ENCODE measurements at regions not wholly inside any gene's neighbourhood (a gene's known extent, or its start where the extent isn't known, plus 50 kb on each side); places are given as distances from the start of the nearest gene placed in this dataset.
"Not testable (repeated sequence)": the region's sequence is repeated elsewhere in the genome, so short reads cannot be mapped to it uniquely, and the experiment has no call there.

DNA sequence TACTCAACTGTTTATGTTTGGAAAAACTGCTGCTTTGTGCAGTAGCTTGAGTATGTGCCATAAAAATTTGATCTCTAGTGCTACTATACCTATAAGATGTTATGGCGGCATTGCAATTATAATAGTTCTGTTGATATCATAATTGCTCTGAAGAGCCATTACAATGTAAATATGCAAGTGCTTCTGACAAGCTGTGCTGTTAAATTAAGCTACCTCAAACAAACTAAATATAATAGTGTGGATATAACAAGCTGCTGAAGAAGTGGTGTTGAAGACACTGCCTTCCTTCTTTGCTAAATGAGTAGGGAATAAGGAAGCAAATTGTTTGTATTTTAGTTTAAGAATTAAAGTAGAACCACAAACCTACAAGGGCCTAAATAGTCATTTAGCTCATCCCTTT, 301.0 kb upstream of the MIS18BP1 start:
- H3K4me1 ChIP-seq: no peaks in the 10 kb centered on the region
- no peak for TF ChIP-seq POLR2A (IDR thresholded peaks at IDR 0.05)
- TF ChIP-seq, protein P1, sequence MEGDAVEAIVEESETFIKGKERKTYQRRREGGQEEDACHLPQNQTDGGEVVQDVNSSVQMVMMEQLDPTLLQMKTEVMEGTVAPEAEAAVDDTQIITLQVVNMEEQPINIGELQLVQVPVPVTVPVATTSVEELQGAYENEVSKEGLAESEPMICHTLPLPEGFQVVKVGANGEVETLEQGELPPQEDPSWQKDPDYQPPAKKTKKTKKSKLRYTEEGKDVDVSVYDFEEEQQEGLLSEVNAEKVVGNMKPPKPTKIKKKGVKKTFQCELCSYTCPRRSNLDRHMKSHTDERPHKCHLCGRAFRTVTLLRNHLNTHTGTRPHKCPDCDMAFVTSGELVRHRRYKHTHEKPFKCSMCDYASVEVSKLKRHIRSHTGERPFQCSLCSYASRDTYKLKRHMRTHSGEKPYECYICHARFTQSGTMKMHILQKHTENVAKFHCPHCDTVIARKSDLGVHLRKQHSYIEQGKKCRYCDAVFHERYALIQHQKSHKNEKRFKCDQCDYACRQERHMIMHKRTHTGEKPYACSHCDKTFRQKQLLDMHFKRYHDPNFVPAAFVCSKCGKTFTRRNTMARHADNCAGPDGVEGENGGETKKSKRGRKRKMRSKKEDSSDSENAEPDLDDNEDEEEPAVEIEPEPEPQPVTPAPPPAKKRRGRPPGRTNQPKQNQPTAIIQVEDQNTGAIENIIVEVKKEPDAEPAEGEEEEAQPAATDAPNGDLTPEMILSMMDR (IDR thresholded peaks at IDR 0.05): no peak
- intact Hi-C loops (cut with DNase I): no loop called here
- H3K9me3 ChIP-seq: no peaks in the 10 kb centered on the region
- H3K27ac ChIP-seq: no peak overlapping the region
- no peak for DNase-seq
- no peaks in the 10 kb centered on the region for H3K36me3 ChIP-seq
- no peak overlapping the region for H3K4me3 ChIP-seq (replicated peaks in 1 of 3)
- no peaks in the 10 kb centered on the region for H3K27me3 ChIP-seq
- 94 to 96% methylated on average over 1 of the region's 1 CpG for WGBS, 2 donors

DNA sequence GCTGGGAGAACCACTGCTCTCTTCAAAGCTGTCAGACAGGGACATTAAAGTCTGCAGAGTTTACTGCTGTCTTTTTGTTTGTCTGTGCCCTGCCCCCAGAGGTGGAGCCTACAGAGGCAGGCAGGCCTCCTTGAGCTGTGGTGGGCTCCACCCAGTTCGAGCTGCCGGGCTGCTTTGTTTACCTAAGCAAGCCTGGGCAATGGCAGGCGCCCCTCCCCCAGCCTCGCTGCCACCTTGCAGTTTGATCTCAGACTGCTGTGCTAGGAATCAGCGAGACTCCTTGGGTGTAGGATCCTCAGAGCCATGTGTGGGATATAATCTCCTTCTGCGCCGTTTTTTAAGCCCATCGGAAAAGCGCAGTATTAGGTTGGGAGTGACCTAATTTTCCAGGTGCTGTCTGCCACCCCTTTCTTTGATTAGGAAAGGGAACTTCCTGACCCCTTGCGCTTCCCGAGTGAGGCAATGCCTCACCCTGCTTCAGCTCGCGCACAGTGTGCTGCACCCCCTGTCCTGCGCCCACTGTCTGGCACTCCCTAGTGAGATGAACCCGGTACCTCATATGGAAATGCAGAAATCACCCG, 298.3 kb upstream of the MIS18BP1 start:
- DNase-seq; H3K4me3 ChIP-seq (replicated peaks in 1 of 3); H3K27me3 ChIP-seq; intact Hi-C loops (cut with DNase I); H3K27ac ChIP-seq; H3K9me3 ChIP-seq; H3K4me1 ChIP-seq; H3K36me3 ChIP-seq: not testable (repeated sequence)
- 60 to 75% methylated on average over 14 to 16 of the region's 16 CpGs for WGBS, 2 donors

DNA sequence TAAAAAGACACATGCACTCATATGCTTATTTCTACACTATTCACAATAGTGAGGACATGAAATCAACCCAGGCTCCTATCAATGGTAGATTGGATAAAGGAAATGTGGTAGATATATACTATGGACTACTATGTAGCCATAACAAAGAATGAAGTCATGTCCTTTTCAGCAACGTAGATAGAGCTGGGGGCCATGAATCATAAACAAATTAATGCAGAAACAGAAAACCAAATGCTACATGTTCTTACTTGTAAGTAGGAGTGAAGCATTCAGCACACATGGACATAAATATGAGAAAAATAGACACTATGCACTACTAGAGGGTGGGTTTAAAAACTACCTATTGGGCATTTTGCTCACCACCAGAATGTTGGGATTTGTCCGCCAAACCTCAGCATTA, 278.0 kb upstream of the MIS18BP1 start:
- Histone ChIP-seq H3K4me3 (replicated peaks in 1 of 3) (no peak overlapping the region), H3K27me3 (no peaks in the 10 kb centered on the region), H3K9me3 (no peaks in the 10 kb centered on the region), H3K4me1 (no peaks in the 10 kb centered on the region), H3K27ac (no peak overlapping the region), H3K36me3 (no peaks in the 10 kb centered on the region)
- intact Hi-C loops (cut with DNase I): no loop called here
- WGBS, 2 donors: 80 to 86% methylated on average over 2 of the region's 2 CpGs
- no peak for TF ChIP-seq POLR2A (IDR thresholded peaks at IDR 0.05)
- TF ChIP-seq, protein P1 (IDR thresholded peaks at IDR 0.05): no peak
- DNase-seq: no peak

DNA sequence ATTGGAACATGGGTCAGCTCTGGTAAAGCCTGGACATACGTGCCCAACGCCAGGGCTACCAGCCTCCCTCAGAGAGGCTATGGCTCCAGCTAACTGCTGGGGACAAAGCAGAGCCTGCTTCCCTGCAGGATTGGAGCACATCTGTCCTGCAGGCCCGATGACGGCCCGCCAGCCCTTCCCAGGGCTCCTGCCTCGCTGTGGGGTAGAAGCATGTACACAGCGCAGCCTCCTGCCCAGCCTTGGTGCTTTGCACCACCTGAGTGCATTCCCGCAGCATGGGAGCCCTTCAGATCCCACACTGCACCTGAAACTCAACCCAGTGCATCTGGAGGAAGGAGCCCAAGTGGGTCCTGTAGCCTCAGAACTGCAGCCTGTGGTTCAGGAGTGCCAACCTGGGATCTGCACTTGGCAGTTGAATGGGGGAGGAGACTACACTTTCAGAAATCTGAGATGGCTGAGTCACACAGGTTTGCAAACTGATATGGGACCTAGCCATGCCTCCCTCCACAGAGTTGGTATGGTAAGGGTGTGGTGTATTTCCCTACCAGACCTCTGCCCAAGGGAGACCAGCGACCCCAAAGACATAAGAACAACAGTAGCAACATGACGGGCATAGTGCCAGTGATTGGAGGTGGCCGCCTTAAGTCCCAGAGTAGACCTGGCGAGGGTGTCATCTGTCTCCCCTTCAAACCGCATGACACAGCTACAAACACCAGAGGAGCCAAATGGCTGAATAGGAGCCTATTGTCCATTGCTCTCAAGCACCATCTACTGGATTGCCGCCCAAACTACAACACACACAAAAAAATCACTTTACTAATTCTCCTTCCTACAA, 273.9 kb upstream of the MIS18BP1 start:
- TF ChIP-seq, protein P1 (IDR thresholded peaks at IDR 0.05): no peak
- TF ChIP-seq POLR2A (IDR thresholded peaks at IDR 0.05): no peak
- no peaks in the 10 kb centered on the region for H3K36me3 ChIP-seq
- WGBS, 2 donors: 48 to 66% methylated on average over 8 to 14 of the region's 14 CpGs
- intact Hi-C loops (cut with DNase I): no loop called here
- H3K4me1 ChIP-seq: no peaks in the 10 kb centered on the region
- H3K27ac ChIP-seq: no peak overlapping the region
- no peaks in the 10 kb centered on the region for H3K27me3 ChIP-seq
- no peak overlapping the region for H3K4me3 ChIP-seq (replicated peaks in 1 of 3)
- no peaks in the 10 kb centered on the region for H3K9me3 ChIP-seq
- no peak for DNase-seq

DNA sequence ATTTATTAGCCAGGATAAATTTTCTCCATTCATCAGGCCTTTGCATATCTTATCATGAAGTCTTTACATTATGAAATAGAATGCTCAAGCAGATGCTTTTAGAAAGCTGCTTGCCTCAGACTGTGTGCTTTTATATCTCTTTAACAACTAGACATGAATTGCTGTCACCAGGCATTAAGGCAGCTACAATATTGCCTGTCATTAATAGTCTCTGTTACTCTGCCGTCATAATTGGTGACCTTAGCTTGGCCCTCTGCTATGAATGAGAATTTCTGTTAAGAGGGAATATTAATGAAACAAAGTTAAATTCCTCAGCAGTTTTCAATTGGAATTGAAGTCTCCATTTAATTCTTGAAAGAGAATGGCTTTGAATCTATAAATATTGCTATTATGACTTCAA, 266.8 kb upstream of the MIS18BP1 start:
- no peaks in the 10 kb centered on the region for H3K27me3 ChIP-seq
- no peaks in the 10 kb centered on the region for H3K9me3 ChIP-seq
- no peak for DNase-seq
- H3K4me1 ChIP-seq: no peaks in the 10 kb centered on the region
- intact Hi-C loops (cut with DNase I): no loop called here
- H3K36me3 ChIP-seq: no peaks in the 10 kb centered on the region
- no peak overlapping the region for H3K4me3 ChIP-seq (replicated peaks in 1 of 3)
- 79 to 89% methylated on average over 1 of the region's 1 CpG for WGBS, 2 donors
- TF ChIP-seq, protein P1 (IDR thresholded peaks at IDR 0.05): no peak
- no peak for TF ChIP-seq POLR2A (IDR thresholded peaks at IDR 0.05)
- no peak overlapping the region for H3K27ac ChIP-seq

Data from thyroid gland (tissue), 4 donors.